ENCODE measurements at regions not wholly inside any gene's neighbourhood (a gene's known extent, or its start where the extent isn't known, plus 50 kb on each side); places are given as distances from the start of the nearest gene placed in this dataset.

GRCh38 chr2:15792331-15792730, 148.0 kb upstream of the MYCN start:
- Histone ChIP-seq H3K9ac (ENCODE audit: low read depth, low read length) (no peak overlapping the region), H3K4me3 (ENCODE audit: low read depth, low read length) (no peak overlapping the region), H3K9me3 (ENCODE audit: control insufficient read depth, insufficient read depth, low read length) (no peaks in the 10 kb centered on the region), H3K27ac (ENCODE audit: low read depth, low read length) (no peak overlapping the region), H3K4me1 (ENCODE audit: control insufficient read depth, insufficient read depth, low read length) (no peaks in the 10 kb centered on the region), H3K27me3 (ENCODE audit: control insufficient read depth, insufficient read depth, low read length) (no peaks in the 10 kb centered on the region), H3K36me3 (ENCODE audit: control insufficient read depth, insufficient read depth, low read length) (no peaks in the 10 kb centered on the region)

GRCh38 chr2:15793078-15793913, 147.1 kb upstream of the MYCN start:
- Histone ChIP-seq H3K4me1 (ENCODE audit: control insufficient read depth, insufficient read depth, low read length) (no peaks in the 10 kb centered on the region), H3K27me3 (ENCODE audit: control insufficient read depth, insufficient read depth, low read length) (no peaks in the 10 kb centered on the region), H3K4me3 (ENCODE audit: low read depth, low read length) (no peak overlapping the region)

GRCh38 chr2:15793978-15794377, 146.4 kb upstream of the MYCN start:
- no peak overlapping the region for H3K27ac ChIP-seq (ENCODE audit: low read depth, low read length)
- no peaks in the 10 kb centered on the region for H3K36me3 ChIP-seq (ENCODE audit: control insufficient read depth, insufficient read depth, low read length)
- H3K9me3 ChIP-seq (ENCODE audit: control insufficient read depth, insufficient read depth, low read length): no peaks in the 10 kb centered on the region
- no peak overlapping the region for H3K4me3 ChIP-seq (ENCODE audit: low read depth, low read length)
- H3K4me1 ChIP-seq (ENCODE audit: control insufficient read depth, insufficient read depth, low read length): no peaks in the 10 kb centered on the region
- no peak overlapping the region for H3K9ac ChIP-seq (ENCODE audit: low read depth, low read length)
- no peaks in the 10 kb centered on the region for H3K27me3 ChIP-seq (ENCODE audit: control insufficient read depth, insufficient read depth, low read length)

More at GRCh38 chr2:15793078-15793913, 147.1 kb upstream of the MYCN start:
- H3K9ac ChIP-seq (ENCODE audit: low read depth, low read length): no peak overlapping the region
- H3K27ac ChIP-seq (ENCODE audit: low read depth, low read length): no peak overlapping the region
- H3K9me3 ChIP-seq (ENCODE audit: control insufficient read depth, insufficient read depth, low read length): no peaks in the 10 kb centered on the region
- H3K36me3 ChIP-seq (ENCODE audit: control insufficient read depth, insufficient read depth, low read length): no peaks in the 10 kb centered on the region

- H3K4me1 ChIP-seq (ENCODE audit: control insufficient read depth, insufficient read depth, low read length): no peaks in the 10 kb centered on the region
- H3K27ac ChIP-seq (ENCODE audit: low read depth, low read length): no peak overlapping the region
- no peaks in the 10 kb centered on the region for H3K27me3 ChIP-seq (ENCODE audit: control insufficient read depth, insufficient read depth, low read length)
- no peaks in the 10 kb centered on the region for H3K36me3 ChIP-seq (ENCODE audit: control insufficient read depth, insufficient read depth, low read length)
- H3K9ac ChIP-seq (ENCODE audit: low read depth, low read length): no peak overlapping the region
- no peak overlapping the region for H3K4me3 ChIP-seq (ENCODE audit: low read depth, low read length)
- H3K9me3 ChIP-seq (ENCODE audit: control insufficient read depth, insufficient read depth, low read length): no peaks in the 10 kb centered on the region
These were observed 145.7 kb upstream of the MYCN start for GRCh38 chr2:15794608-15795134.

GRCh38 chr2:15795426-15795825, 144.9 kb upstream of the MYCN start:
- Histone ChIP-seq H3K27me3 (ENCODE audit: control insufficient read depth, insufficient read depth, low read length) (no peaks in the 10 kb centered on the region), H3K9ac (ENCODE audit: low read depth, low read length) (no peak overlapping the region), H3K4me1 (ENCODE audit: control insufficient read depth, insufficient read depth, low read length) (no peaks in the 10 kb centered on the region), H3K27ac (ENCODE audit: low read depth, low read length) (no peak overlapping the region), H3K36me3 (ENCODE audit: control insufficient read depth, insufficient read depth, low read length) (no peaks in the 10 kb centered on the region), H3K4me3 (ENCODE audit: low read depth, low read length) (no peak overlapping the region), H3K9me3 (ENCODE audit: control insufficient read depth, insufficient read depth, low read length) (no peaks in the 10 kb centered on the region)

GRCh38 chr2:15796167-15796942, 144.0 kb upstream of the MYCN start:
- Histone ChIP-seq H3K27ac (ENCODE audit: low read depth, low read length) (no peak overlapping the region), H3K4me3 (ENCODE audit: low read depth, low read length) (no peak overlapping the region), H3K36me3 (ENCODE audit: control insufficient read depth, insufficient read depth, low read length) (no peaks in the 10 kb centered on the region), H3K9me3 (ENCODE audit: control insufficient read depth, insufficient read depth, low read length) (no peaks in the 10 kb centered on the region), H3K27me3 (ENCODE audit: control insufficient read depth, insufficient read depth, low read length) (no peaks in the 10 kb centered on the region), H3K4me1 (ENCODE audit: control insufficient read depth, insufficient read depth, low read length) (no peaks in the 10 kb centered on the region; the same call in 1 of the 2 replicates), H3K9ac (ENCODE audit: low read depth, low read length) (no peak overlapping the region)

GRCh38 chr2:15797231-15797938, 143.0 kb upstream of the MYCN start:
- Histone ChIP-seq H3K9ac (ENCODE audit: low read depth, low read length) (no peak overlapping the region), H3K9me3 (ENCODE audit: control insufficient read depth, insufficient read depth, low read length) (no peaks in the 10 kb centered on the region), H3K27ac (ENCODE audit: low read depth, low read length) (no peak overlapping the region), H3K4me1 (ENCODE audit: control insufficient read depth, insufficient read depth, low read length) (no peaks in the 10 kb centered on the region; the same call in 1 of the 2 replicates), H3K36me3 (ENCODE audit: control insufficient read depth, insufficient read depth, low read length) (no peaks in the 10 kb centered on the region), H3K27me3 (ENCODE audit: control insufficient read depth, insufficient read depth, low read length) (no peaks in the 10 kb centered on the region), H3K4me3 (ENCODE audit: low read depth, low read length) (no peak overlapping the region)

GRCh38 chr2:15797939-15798281, 142.4 kb upstream of the MYCN start:
- H3K9ac ChIP-seq (ENCODE audit: low read depth, low read length): no peak overlapping the region
- H3K4me1 ChIP-seq (ENCODE audit: control insufficient read depth, insufficient read depth, low read length): no peaks in the 10 kb centered on the region; the same call in 1 of the 2 replicates
- no peak overlapping the region for H3K4me3 ChIP-seq (ENCODE audit: low read depth, low read length)
- no peaks in the 10 kb centered on the region for H3K9me3 ChIP-seq (ENCODE audit: control insufficient read depth, insufficient read depth, low read length)
- no peaks in the 10 kb centered on the region for H3K27me3 ChIP-seq (ENCODE audit: control insufficient read depth, insufficient read depth, low read length)
- no peak overlapping the region for H3K27ac ChIP-seq (ENCODE audit: low read depth, low read length)
- H3K36me3 ChIP-seq (ENCODE audit: control insufficient read depth, insufficient read depth, low read length): no peaks in the 10 kb centered on the region

- no peaks in the 10 kb centered on the region for H3K36me3 ChIP-seq (ENCODE audit: control insufficient read depth, insufficient read depth, low read length)
- no peaks in the 10 kb centered on the region; the same call in 1 of the 2 replicates for H3K4me1 ChIP-seq (ENCODE audit: control insufficient read depth, insufficient read depth, low read length)
- no peaks in the 10 kb centered on the region for H3K27me3 ChIP-seq (ENCODE audit: control insufficient read depth, insufficient read depth, low read length)
- no peaks in the 10 kb centered on the region for H3K9me3 ChIP-seq (ENCODE audit: control insufficient read depth, insufficient read depth, low read length)
- H3K4me3 ChIP-seq (ENCODE audit: low read depth, low read length): no peak overlapping the region
- H3K27ac ChIP-seq (ENCODE audit: low read depth, low read length): no peak overlapping the region
- no peak overlapping the region for H3K9ac ChIP-seq (ENCODE audit: low read depth, low read length)
These were observed 141.5 kb upstream of the MYCN start for GRCh38 chr2:15798701-15799431.

GRCh38 chr2:15799432-15799827, 140.9 kb upstream of the MYCN start:
- no peak overlapping the region for H3K9ac ChIP-seq (ENCODE audit: low read depth, low read length)
- no peaks in the 10 kb centered on the region; the same call in 1 of the 2 replicates for H3K4me1 ChIP-seq (ENCODE audit: control insufficient read depth, insufficient read depth, low read length)
- H3K36me3 ChIP-seq (ENCODE audit: control insufficient read depth, insufficient read depth, low read length): no peaks in the 10 kb centered on the region
- H3K4me3 ChIP-seq (ENCODE audit: low read depth, low read length): no peak overlapping the region
- no peaks in the 10 kb centered on the region for H3K9me3 ChIP-seq (ENCODE audit: control insufficient read depth, insufficient read depth, low read length)
- no peak overlapping the region for H3K27ac ChIP-seq (ENCODE audit: low read depth, low read length)
- H3K27me3 ChIP-seq (ENCODE audit: control insufficient read depth, insufficient read depth, low read length): no peaks in the 10 kb centered on the region
